CD4-positive, alpha-beta T cell treated with Interleukin-15 for 4 hours (primary cell): ENCODE measurements at regions not wholly inside any gene's neighbourhood (a gene's known extent, or its start where the extent isn't known, plus 50 kb on each side); places are given as distances from the start of the nearest gene placed in this dataset.

ENCODE experiments used
- DNase-seq: peaks from one replicate; pipeline ENCODE4 v3.0.0-alpha.2; 2020; ENCODE audit warnings: low spot score

GRCh38 chr2:146131048-146131447 is 1611.1 kb upstream of the ZEB2 start:
- DNase-seq = no peak

DNA sequence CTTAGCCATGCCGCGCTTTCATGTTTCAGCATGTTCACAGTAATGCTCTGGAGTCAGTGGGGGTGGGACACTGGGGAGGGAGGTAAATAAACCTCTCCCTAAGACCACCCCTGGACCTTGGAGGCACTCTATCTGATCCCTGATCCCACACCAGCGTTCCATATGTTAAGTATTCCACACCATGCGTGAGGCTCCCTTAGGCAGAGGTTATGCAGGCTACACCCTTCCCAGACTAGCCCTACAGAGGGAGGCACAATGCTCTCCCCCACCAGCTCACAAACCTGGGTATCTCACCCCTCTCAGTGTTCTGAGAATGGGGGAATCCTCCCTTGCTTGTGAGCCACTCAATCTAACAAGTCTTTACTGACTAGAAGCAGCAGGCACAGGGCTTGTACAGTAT is 1610.4 kb upstream of the ZEB2 start:
- no peak for DNase-seq

GRCh38 chr2:146129231-146129630 is 1609.3 kb upstream of the ZEB2 start:
- no peak for DNase-seq

GRCh38 chr2:146128216-146128615 is 1608.3 kb upstream of the ZEB2 start:
- DNase-seq = no peak

DNA sequence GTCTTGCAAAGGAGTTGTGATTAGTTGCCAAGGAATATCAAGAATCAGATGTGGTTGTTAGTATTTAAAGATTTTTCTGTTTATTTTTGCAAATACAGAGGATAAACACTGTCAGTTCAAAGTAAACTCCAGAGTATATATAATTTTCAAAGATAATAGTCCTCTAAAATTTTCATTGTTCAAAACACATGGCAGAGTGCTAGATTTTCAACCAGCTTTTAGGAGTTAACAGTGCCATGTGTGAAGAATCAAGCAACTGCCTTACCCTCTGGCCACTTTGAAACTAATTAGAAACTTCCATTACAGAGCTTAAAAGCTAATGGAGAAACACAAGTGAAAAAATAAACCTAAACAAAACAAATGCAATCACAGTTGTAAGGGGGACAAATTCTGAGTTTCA is 1605.6 kb upstream of the ZEB2 start:
- DNase-seq = no peak

- no peak for DNase-seq
Observed at GRCh38 chr2:146124741-146125140, 1604.8 kb upstream of the ZEB2 start.

DNA sequence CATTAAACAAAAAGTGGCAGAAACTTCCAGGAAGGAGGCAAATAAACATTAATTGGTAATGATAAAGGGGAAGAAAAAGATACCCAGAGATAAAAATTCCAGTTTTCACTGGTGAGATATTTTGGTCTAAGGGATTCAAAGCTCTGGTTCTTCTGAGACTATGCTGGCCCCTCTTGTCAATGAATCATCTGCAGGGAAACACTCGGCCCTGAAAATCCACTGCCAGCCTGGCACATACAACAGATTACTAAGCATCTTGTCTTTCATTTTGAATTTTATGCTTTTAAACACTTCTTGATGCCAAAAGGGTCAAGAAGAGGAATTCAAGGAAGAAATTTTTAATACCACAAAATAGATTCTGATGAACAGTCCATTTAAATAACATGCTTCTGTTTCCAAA is 1603.8 kb upstream of the ZEB2 start:
- no peak for DNase-seq

DNA sequence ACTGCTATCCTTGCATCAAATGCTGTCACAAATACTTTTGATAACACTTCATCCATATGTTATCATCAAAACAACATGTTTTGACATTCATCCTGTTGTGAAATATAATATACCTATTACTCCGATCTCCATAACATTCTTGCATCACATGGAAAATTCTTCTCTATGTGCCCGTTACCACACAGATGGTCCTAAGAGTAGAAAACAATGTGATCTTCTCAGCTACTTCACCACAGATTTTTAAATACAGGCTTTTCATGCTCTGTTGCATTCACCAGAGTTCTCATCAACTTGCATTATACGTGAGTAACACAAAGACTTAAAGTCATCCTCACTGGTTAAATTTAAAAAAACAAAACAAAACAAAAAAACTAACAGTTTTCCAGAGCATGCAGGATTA is 1603.3 kb upstream of the ZEB2 start:
- no peak for DNase-seq

- no peak for DNase-seq
Observed at GRCh38 chr2:146119586-146119985, 1599.7 kb upstream of the ZEB2 start.

DNA sequence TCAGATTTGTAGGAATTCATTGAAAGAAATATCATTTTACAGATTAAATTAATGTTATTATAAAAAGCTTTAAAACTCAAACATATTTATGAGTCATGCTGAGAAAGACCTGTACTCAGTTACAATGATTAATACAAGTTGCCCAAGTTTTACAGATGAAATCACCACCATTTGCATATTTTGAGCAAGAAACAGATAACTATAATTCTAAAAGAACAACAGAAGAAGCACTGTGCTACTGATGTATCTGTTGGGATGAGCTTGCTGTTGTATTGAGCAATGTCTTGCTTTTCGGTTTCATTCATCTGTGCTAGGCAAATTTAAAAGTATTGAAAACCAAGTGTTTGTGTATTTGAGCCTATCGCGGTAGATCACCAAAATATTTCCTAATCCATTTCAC is 1589.1 kb upstream of the ZEB2 start:
- DNase-seq = no peak

GRCh38 chr2:146094185-146094584 is 1574.3 kb upstream of the ZEB2 start:
- DNase-seq = no peak

DNA sequence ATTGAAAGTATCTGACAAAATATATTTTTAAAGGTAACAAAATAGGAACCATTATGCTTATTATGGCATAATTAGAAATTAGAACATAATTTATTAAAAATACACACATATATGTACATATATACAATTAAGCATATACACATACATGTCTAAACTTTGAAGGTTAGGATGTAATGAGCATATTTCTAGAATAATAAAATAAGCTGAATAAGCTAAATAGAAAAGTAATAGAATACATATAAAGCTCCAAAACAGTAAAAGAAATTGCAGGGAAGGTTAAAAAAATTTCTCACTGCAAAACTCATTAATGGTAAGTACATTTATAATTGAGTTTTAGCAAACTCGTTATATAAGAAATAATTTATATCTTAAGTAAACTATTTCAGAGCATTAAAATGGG is 1561.5 kb upstream of the ZEB2 start:
- no peak for DNase-seq

- no peak for DNase-seq
Observed at GRCh38 chr2:146080925-146081324, 1561.0 kb upstream of the ZEB2 start.

GRCh38 chr2:146079216-146079615 is 1559.3 kb upstream of the ZEB2 start:
- DNase-seq = no peak

- no peak for DNase-seq
Observed at GRCh38 chr2:146077156-146077555, 1557.2 kb upstream of the ZEB2 start.

DNA sequence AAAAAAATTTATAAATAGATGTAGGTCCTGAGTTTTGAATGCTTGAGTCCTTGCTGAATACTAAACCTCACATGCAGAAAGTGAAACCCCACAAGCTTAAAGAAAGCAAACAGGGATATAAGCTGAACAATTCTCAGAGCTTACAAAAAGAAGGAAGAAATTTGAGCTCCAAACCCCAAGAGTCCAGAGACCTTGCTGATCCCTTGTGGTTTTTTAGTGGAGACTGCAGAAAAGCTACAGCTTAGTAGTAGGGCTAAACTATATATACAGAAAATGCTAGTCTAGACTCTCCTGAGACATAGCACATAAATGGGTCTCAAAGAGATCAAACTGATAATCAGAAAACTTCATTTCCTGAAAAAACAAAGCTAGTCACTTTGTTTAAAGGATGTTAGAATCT is 1548.1 kb upstream of the ZEB2 start:
- DNase-seq = no peak

DNA sequence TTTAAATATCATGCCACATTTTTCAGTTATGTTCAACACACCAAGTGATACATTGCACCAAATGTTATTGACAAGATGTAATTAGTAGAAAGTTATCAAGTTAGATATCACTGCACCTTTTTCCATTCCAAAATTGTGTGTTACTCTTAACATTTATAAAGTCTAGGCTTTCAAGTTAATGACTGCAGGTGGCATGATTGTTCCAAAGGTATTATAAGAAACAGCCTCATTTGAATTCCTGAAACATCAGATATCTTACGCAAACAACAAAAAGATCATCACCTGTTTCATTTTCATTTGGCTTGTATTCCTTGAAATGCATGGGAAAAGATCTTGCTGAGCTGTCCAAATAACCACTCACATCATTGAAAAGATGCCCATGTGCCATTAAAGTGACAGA is 1528.2 kb upstream of the ZEB2 start:
- no peak for DNase-seq

GRCh38 chr2:146041274-146041910 is 1521.5 kb upstream of the ZEB2 start:
- no peak for DNase-seq

GRCh38 chr2:146040051-146040450 is 1520.1 kb upstream of the ZEB2 start:
- DNase-seq = no peak

DNA sequence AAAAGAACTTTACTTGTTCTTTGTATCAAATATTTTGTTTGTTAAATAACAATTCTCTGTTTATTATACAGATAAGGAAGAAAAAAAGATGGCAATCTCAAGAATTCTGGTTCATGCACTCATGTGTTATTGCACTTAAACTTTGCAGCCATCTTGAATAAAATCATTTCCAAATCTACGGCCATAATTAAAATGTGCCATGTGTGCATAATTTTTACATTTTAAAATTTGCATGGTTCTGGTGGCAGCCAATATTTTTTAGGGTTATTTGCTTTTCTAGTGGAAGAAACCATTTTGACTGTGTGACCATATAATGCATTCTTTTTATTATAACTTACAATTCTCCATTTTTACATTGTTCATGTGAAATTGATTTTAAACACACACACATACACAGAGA is 1518.1 kb upstream of the ZEB2 start:
- DNase-seq = no peak

GRCh38 chr2:146037334-146037870 is 1517.5 kb upstream of the ZEB2 start:
- DNase-seq = no peak

- DNase-seq = no peak
Observed at GRCh38 chr2:146031158-146031557, 1511.2 kb upstream of the ZEB2 start.

DNA sequence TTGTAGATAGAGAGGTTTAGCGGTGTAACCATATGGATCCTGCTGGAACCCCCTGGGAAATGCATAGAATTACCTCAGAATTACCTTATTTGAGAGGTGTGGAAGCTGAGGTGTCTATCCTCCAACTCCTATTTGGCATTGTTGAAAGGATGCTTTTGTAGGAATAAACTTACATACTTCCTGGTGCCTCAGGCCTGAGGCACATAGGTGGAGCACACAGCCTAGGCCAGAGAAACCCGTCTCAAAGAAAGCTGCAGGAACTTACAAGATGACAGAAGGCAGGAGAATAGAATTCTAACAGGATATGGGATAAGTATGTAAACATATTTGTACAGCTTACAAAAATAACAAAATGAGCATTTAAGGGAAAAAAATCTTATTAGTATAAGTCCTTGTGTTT is 1507.2 kb upstream of the ZEB2 start:
- no peak for DNase-seq

GRCh38 chr2:146025519-146025918 is 1505.6 kb upstream of the ZEB2 start:
- no peak for DNase-seq
